SK-N-MC (cell line): ENCODE measurements at regions not wholly inside any gene's neighbourhood (a gene's known extent, or its start where the extent isn't known, plus 50 kb on each side); places are given as distances from the start of the nearest gene placed in this dataset.

Experiments used
- DNase-seq: peaks from one replicate; pipeline ENCODE4 v3.0.0-alpha.2; 2011; ENCODE audit warnings: low read depth, low spot score
- H3K27ac ChIP-seq: fragments of 200-600 bp; sonication (generic); 2 replicates; pipeline ENCODE4 v1.5.1; 2016; ENCODE audit warnings: mixed run types
- H3K36me3 ChIP-seq: fragments of 200-600 bp; sonication (generic); 2 replicates; pipeline ENCODE4 v1.6.1; 2017; ENCODE audit warnings: antibody characterized with exemption, low read length, mixed read lengths; ENCODE audit not compliant: insufficient read depth
- H3K4me3 ChIP-seq: fragments of 200-600 bp; sonication (generic); 2 replicates; pipeline ENCODE4 v1.5.1; 2016
- H3K9ac ChIP-seq: fragments of 200-600 bp; sonication (generic); 2 replicates; pipeline ENCODE4 v1.8.0; 2017; ENCODE audit warnings: mixed run types, mixed read lengths; ENCODE audit not compliant: insufficient read length
- H3K9me3 ChIP-seq: fragments of 200-600 bp; sonication (generic); 2 replicates; pipeline ENCODE4 v1.6.1; 2017; ENCODE audit warnings: low read depth, mild to moderate bottlenecking, antibody characterized with exemption, low read length, moderate library complexity, mixed read lengths
- EZH2 ChIP-seq: fragments of 200-600 bp; sonication (generic); IDR thresholded peaks from one replicate; pipeline ENCODE4 v1.6.1; 2017; ENCODE audit warnings: antibody characterized with exemption
- FOXP2 ChIP-seq: optimal IDR thresholded peaks from 2 replicates; pipeline ENCODE3; 2011; ENCODE audit warnings: mild to moderate bottlenecking, moderate library complexity; ENCODE audit not compliant: insufficient read depth; ENCODE audit errors: extremely low read length, control extremely low read depth
- POLR2AphosphoS5 ChIP-seq: IDR thresholded peaks from 2 replicates; pipeline ENCODE4 v1.6.1; 2012; ENCODE audit warnings: mild to moderate bottlenecking, low read depth, low read length, borderline replicate concordance

DNA sequence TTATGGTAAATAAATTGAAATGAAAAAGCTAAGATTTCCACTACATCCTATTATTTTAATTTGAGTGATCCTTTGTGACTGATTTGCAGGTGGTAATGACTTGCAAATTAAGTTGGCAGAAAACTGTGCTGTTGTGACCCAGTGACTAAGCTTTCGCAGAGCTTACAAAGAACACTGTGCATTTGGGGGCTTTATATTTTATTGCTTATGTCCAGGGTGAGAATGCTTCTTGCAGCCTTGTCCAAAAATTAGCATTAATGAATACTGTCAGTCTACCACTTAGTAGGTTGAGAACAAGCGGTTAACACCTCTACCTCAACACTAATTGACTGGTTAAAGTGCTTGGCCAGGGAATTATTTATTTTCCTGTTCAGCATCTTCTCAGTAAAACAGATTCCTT lies 991.3 kb upstream of the DIAPH2 start:
- Histone ChIP-seq H3K4me3 (no peak overlapping the region), H3K27ac (no peak overlapping the region), H3K36me3 (no peaks in the 10 kb centered on the region), H3K9ac (no peak overlapping the region), H3K9me3 (no peaks in the 10 kb centered on the region)
- no peak for TF ChIP-seq FOXP2
- no peak for TF ChIP-seq POLR2AphosphoS5
- TF ChIP-seq EZH2, result no peak
- DNase-seq, result no peak

DNA sequence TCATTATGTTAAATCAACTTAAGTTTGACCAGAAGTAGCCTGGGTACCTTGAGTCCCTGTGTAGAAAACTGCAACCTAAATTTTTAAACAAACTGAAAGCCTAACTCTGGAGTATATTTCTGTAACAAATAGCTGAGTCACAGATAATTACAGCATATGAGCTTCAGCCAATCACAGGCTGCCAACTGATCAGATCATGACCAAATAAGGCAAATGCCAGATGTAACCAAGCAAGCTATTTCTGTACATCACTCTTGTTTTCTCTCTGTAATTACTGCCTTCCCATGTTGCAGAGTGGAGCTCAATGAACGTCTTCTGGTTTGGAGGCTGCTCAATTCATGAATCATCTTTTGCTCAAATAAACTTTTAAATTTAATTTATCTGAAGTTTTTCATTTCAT lies 980.9 kb upstream of the DIAPH2 start:
- DNase-seq, result no peak
- Histone ChIP-seq H3K36me3 (no peaks in the 10 kb centered on the region), H3K9ac (no peak overlapping the region), H3K27ac (no peak overlapping the region), H3K9me3 (no peaks in the 10 kb centered on the region), H3K4me3 (no peak overlapping the region)
- no peak for TF ChIP-seq EZH2
- no peak for TF ChIP-seq FOXP2
- TF ChIP-seq POLR2AphosphoS5, result no peak

GRCh38 chrX:95716841-95717240 lies 967.8 kb upstream of the DIAPH2 start:
- Histone ChIP-seq H3K36me3 (no peaks in the 10 kb centered on the region), H3K9ac (no peak overlapping the region), H3K4me3 (no peak overlapping the region; the same call in 1 of the 2 replicates), H3K27ac (peak overlapping the region; percentile 96), H3K9me3 (no peaks in the 10 kb centered on the region)
- peak; percentile 83 for DNase-seq
- TF ChIP-seq EZH2 (no peak), FOXP2 (no peak), POLR2AphosphoS5 (no peak)

DNA sequence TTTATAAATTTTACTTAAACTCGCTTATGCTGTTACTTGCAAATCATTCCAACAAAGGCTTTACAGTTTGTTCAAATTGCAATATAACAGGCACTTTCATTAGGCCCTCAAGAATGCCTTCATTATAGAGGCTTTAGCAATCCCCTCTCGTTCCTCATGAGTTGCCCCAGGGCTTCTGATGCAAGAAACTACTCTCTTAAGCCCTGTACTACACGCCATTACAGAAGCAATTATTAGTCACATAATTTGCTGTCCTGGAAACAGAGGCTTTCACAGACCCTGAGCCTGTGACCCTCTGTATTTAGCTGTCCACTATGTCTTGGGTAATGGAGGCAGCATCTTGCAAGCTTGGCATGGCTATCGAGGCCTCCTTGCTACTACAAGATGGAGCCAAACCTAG lies 965.9 kb upstream of the DIAPH2 start:
- Histone ChIP-seq H3K36me3 (no peaks in the 10 kb centered on the region), H3K9me3 (no peaks in the 10 kb centered on the region), H3K4me3 (no peak overlapping the region), H3K27ac (peak overlapping the region; percentile 94), H3K9ac (no peak overlapping the region)
- DNase-seq, result peak; percentile 83
- TF ChIP-seq POLR2AphosphoS5 (no peak; the same call in 1 of the 2 replicates), EZH2 (no peak), FOXP2 (no peak)

DNA sequence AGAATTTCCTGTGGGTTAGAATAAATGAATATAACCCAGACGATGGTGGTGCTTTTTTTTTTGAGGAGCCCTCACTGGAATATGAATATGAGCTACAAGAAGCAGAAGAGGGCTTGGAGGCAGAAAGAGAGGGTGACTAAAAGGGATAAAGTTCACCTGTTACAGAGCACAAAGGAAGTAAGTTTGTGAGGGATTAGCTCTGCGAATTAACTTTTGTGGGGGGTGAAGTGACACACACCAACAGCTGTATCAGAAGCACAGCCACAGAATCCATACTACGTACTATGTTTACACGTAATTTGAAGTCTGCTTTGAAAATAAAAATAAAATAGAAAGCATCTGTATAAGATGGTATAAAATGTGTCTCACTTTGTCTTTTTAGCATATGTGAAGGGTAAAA lies 963.6 kb upstream of the DIAPH2 start:
- no peak for DNase-seq
- H3K27ac ChIP-seq, result peak overlapping the region; percentile 85
- peak overlapping the region; percentile 32 for H3K9ac ChIP-seq
- H3K4me3 ChIP-seq, result peak overlapping the region; percentile 33; the same call in 1 of the 2 replicates
- TF ChIP-seq FOXP2 (no peak), POLR2AphosphoS5 (no peak), EZH2 (no peak)
- H3K36me3 ChIP-seq, result no peaks in the 10 kb centered on the region
- no peaks in the 10 kb centered on the region for H3K9me3 ChIP-seq

DNA sequence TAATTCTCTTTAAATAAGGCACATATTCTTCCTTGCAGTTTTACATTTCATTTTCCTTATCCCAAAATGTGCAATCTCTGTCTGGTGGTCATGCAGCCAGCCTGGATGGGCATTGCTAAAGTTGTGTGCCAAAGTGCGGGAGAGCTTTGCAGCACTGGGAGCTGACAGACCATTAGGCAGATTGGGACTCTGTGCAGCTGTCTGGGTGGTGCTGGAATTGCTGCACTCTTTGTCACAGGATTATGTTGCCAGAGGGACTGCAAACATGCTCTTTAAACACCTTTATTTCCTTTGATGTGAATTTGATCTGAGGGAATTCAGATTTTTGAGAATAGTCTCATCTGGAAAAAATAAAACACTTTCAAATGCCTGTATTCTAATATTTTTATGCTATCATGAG lies 956.2 kb upstream of the DIAPH2 start:
- H3K9me3 ChIP-seq, result no peaks in the 10 kb centered on the region
- H3K4me3 ChIP-seq, result no peak overlapping the region
- H3K36me3 ChIP-seq, result no peaks in the 10 kb centered on the region
- no peak overlapping the region for H3K9ac ChIP-seq
- no peak overlapping the region; the same call in 1 of the 2 replicates for H3K27ac ChIP-seq
- TF ChIP-seq FOXP2 (no peak), POLR2AphosphoS5 (no peak), EZH2 (no peak)
- DNase-seq, result no peak

DNA sequence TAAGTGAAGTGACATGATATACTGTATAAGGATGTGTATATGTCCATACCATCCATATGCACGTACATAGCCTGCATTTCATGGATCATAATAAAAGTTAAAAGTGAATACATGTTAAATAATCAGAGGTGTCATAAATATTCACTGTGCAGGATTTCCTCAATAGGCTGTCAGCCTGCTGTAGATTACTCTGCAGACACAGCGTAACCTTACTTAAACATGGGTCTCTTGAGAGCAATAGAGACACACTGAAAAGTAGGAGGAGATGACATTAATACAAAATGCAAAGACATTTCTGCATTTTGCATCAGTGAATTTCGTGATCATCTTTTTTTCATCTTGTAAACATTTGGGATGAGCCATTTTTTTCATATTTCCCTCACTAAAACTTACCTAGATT lies 955.2 kb upstream of the DIAPH2 start:
- Histone ChIP-seq H3K9ac (peak overlapping the region; percentile 49), H3K36me3 (no peaks in the 10 kb centered on the region), H3K4me3 (peak overlapping the region; percentile 64), H3K27ac (peak overlapping the region; percentile 76), H3K9me3 (no peaks in the 10 kb centered on the region)
- no peak for DNase-seq
- TF ChIP-seq POLR2AphosphoS5, result no peak

DNA sequence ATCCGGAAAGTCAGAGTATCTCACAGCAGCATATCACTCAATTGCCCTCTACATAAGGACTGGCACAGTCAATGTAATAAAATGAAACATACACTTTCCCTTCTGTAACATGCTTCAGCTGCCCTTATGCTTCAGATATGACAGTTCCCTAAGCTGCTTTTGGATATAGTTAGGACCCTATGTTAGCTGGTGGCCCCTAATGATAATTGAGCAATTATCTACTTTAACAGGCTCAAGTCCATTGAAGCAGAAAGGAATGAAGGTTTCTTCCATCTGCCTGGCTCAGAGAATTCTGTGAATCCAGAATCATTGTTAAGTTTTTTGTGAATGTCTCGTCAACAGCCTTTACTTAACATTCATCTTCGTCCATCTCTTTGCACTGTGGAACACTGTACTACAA lies 951.2 kb upstream of the DIAPH2 start:
- no peaks in the 10 kb centered on the region for H3K36me3 ChIP-seq
- H3K4me3 ChIP-seq, result 0 out of 2 replicates have a peak overlapping the region, but pooled peaks have one; percentile 44
- H3K27ac ChIP-seq, result peak overlapping the region; percentile 75
- TF ChIP-seq FOXP2, result no peak
- TF ChIP-seq POLR2AphosphoS5, result no peak
- no peak for TF ChIP-seq EZH2
- H3K9ac ChIP-seq, result no peak overlapping the region
- no peak for DNase-seq
- no peaks in the 10 kb centered on the region for H3K9me3 ChIP-seq

GRCh38 chrX:95754411-95754810 lies 930.2 kb upstream of the DIAPH2 start:
- Histone ChIP-seq H3K27ac (no peak overlapping the region), H3K9me3 (no peaks in the 10 kb centered on the region), H3K36me3 (no peaks in the 10 kb centered on the region), H3K9ac (no peak overlapping the region), H3K4me3 (no peak overlapping the region)
- TF ChIP-seq FOXP2 (no peak), POLR2AphosphoS5 (no peak), EZH2 (no peak)
- DNase-seq, result no peak
